Sigmoid colon (tissue), 6 donors: ENCODE measurements at regions not wholly inside any gene's neighbourhood (a gene's known extent, or its start where the extent isn't known, plus 50 kb on each side); places are given as distances from the start of the nearest gene placed in this dataset.

Experiments
- DNase-seq: peaks from one replicate; pipeline ENCODE4 v3.0.0-alpha.2; 2019
- H3K27ac ChIP-seq, 4 donors: fragments of 200-600 bp; sonication (generic); one replicate each; pipeline ENCODE4 v1.5.1; 2016 to 2019; ENCODE audit warnings: mild to moderate bottlenecking in 1 of 4
- H3K27me3 ChIP-seq, 3 donors: fragments of 200-600 bp; sonication (generic); one replicate each; pipeline ENCODE4 v1.5.1; 2019; ENCODE audit warnings: mild to moderate bottlenecking in 1 of 3
- H3K36me3 ChIP-seq, 4 donors: fragments of 200-600 bp; sonication (generic); one replicate each; pipeline ENCODE4 v1.5.1; 2016 to 2019
- H3K4me1 ChIP-seq, 4 donors: fragments of 200-600 bp; sonication (generic); one replicate each; pipeline ENCODE4 v1.5.1; 2017 to 2019
- H3K4me3 ChIP-seq, 4 donors: fragments of 200-600 bp; sonication (generic); one replicate each; pipeline ENCODE4 v1.5.1; 2017 to 2019; ENCODE audit warnings: mild to moderate bottlenecking in 2 of 4, moderate library complexity in 1 of 4
- H3K9me3 ChIP-seq, 4 donors: fragments of 200-600 bp in 3 of 4; sonication (generic) in 3 of 4; one replicate each; pipeline versions ENCODE4 v1.5.1 to v1.6.1; 2013 to 2019
- EP300 ChIP-seq, 4 donors: sonication (generic); formaldehyde crosslinking; IDR thresholded peaks; one replicate each; pipeline ENCODE4 v1.6.1; 2017; ENCODE audit warnings: antibody characterized with exemption in 4 of 4
- POLR2A ChIP-seq, 2 donors: fragments of 450-650 bp; IDR thresholded peaks; one replicate each; pipeline ENCODE4 v1.6.1; 2016; ENCODE audit warnings: antibody characterized with exemption in 2 of 2, mild to moderate bottlenecking in 2 of 2, moderate library complexity in 2 of 2
- POLR2AphosphoS5 ChIP-seq, 4 donors: sonication (generic); formaldehyde crosslinking; IDR thresholded peaks; one replicate each; pipeline ENCODE4 v1.6.1; 2017; ENCODE audit warnings: antibody characterized with exemption in 4 of 4
- WGBS, 2 donors: extraction: QIAGEN DNeasy Blood & Tissue Kit; methylation state at CpG; one replicate each; pipeline ENCODE4 v1.1.7; 2013; 5-methylcytosine and 5-hydroxymethylcytosine counted together
- intact Hi-C: fragments of 100-400 bp; cut with DNase I; formaldehyde crosslinking; loops from one replicate; pipeline ENCODE4 v1.15.1; 2023
- TF ChIP-seq, protein P1 (sequence below), 4 experiments: fragments of 450-650 bp in 3 of 4; fragments of 200-600 bp in 1 of 4; IDR thresholded peaks; one replicate each; pipeline ENCODE4 v1.5.1; 2016 to 2019; ENCODE audit warnings: antibody characterized with exemption in 4 of 4, mild to moderate bottlenecking in 3 of 4, moderate library complexity in 2 of 4
- donor health status: healthy with polysubstance abuse.
- donor health status: healthy.

GRCh38 chr1:175861626-175862367, 118.4 kb upstream of the TNR start:
- H3K4me3 ChIP-seq: no peak overlapping the region
- TF ChIP-seq POLR2A (IDR thresholded peaks at IDR 0.05) (no peak), POLR2AphosphoS5 (IDR thresholded peaks at IDR 0.05) (no peak), EP300 (IDR thresholded peaks at IDR 0.05) (no peak)
- TF ChIP-seq, protein P1, sequence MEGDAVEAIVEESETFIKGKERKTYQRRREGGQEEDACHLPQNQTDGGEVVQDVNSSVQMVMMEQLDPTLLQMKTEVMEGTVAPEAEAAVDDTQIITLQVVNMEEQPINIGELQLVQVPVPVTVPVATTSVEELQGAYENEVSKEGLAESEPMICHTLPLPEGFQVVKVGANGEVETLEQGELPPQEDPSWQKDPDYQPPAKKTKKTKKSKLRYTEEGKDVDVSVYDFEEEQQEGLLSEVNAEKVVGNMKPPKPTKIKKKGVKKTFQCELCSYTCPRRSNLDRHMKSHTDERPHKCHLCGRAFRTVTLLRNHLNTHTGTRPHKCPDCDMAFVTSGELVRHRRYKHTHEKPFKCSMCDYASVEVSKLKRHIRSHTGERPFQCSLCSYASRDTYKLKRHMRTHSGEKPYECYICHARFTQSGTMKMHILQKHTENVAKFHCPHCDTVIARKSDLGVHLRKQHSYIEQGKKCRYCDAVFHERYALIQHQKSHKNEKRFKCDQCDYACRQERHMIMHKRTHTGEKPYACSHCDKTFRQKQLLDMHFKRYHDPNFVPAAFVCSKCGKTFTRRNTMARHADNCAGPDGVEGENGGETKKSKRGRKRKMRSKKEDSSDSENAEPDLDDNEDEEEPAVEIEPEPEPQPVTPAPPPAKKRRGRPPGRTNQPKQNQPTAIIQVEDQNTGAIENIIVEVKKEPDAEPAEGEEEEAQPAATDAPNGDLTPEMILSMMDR (IDR thresholded peaks at IDR 0.05): no peak
- no peaks in the 10 kb centered on the region for H3K27me3 ChIP-seq
- no peak for DNase-seq
- H3K27ac ChIP-seq: no peak overlapping the region
- no peaks in the 10 kb centered on the region for H3K36me3 ChIP-seq
- peaks cover 0 to 23% (median 13%) of the 10 kb centered on the region in 4 donors for H3K4me1 ChIP-seq
- intact Hi-C loops: no loop called here
- WGBS, 2 donors: 21 to 63% methylated on average over 8 of the region's 8 CpGs
- no peaks in the 10 kb centered on the region for H3K9me3 ChIP-seq

GRCh38 chr1:175857756-175858155, 114.4 kb upstream of the TNR start:
- Histone ChIP-seq H3K4me1 (peaks cover 0 to 4% (median 0%) of the 10 kb centered on the region in 4 donors), H3K36me3 (no peaks in the 10 kb centered on the region), H3K9me3 (no peaks in the 10 kb centered on the region), H3K27me3 (no peaks in the 10 kb centered on the region), H3K4me3 (no peak overlapping the region), H3K27ac (no peak overlapping the region)
- TF ChIP-seq POLR2AphosphoS5 (IDR thresholded peaks at IDR 0.05) (no peak), EP300 (IDR thresholded peaks at IDR 0.05) (no peak), POLR2A (IDR thresholded peaks at IDR 0.05) (no peak)
- no peak for DNase-seq
- 66 to 68% methylated on average over 6 of the region's 6 CpGs for WGBS, 2 donors
- intact Hi-C loops: no loop called here

DNA sequence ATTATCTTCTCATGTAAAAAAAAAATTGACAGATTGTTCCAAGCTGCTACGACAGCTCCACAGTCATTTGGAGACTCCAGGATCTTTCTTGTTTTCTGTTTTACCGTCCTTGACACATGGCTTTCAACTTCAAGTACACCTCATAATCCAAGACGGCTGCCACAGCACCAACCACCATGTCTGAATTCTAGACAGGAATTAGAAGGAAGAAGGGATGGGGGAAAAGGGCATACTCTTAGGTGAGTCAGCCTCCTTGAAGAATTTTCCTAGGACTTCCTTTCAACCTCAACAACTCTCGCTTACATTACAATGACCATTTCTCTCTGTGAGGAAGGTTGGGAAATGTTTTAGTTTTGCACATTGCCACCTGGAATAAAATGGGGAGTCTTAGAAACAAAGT, 110.3 kb upstream of the TNR start:
- Histone ChIP-seq H3K9me3 (no peaks in the 10 kb centered on the region), H3K27me3 (no peaks in the 10 kb centered on the region), H3K27ac (no peak overlapping the region), H3K4me3 (no peak overlapping the region), H3K36me3 (no peaks in the 10 kb centered on the region), H3K4me1 (peaks cover 0 to 4% (median 0%) of the 10 kb centered on the region in 4 donors)
- no peak for DNase-seq
- intact Hi-C loops: no loop called here
- 91 to 95% methylated on average over 4 of the region's 4 CpGs for WGBS, 2 donors
- TF ChIP-seq POLR2AphosphoS5 (IDR thresholded peaks at IDR 0.05) (no peak), POLR2A (IDR thresholded peaks at IDR 0.05) (no peak), EP300 (IDR thresholded peaks at IDR 0.05) (no peak)
- TF ChIP-seq, protein P1 (IDR thresholded peaks at IDR 0.05): no peak

DNA sequence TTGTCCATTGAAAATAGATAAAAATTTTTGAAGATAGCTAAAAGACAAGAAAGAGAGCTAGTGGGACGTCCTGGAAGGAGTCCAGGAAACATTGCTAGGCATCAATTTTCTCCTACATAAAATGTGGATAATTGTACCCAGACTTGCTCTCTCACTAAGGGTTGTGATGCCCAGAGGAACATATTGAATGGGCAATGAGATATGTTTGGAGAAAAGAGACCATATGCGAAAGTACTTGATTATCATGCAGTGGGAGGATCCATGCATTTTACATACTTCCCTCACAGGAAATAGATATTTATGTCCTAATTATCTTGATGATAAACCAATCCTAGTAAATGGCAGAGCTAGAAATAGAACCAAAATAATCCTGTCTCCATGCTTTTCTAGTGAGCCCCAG, 108.4 kb upstream of the TNR start:
- no peaks in the 10 kb centered on the region for H3K9me3 ChIP-seq
- 90 to 95% methylated on average over 2 of the region's 2 CpGs for WGBS, 2 donors
- intact Hi-C loops: no loop called here

DNA sequence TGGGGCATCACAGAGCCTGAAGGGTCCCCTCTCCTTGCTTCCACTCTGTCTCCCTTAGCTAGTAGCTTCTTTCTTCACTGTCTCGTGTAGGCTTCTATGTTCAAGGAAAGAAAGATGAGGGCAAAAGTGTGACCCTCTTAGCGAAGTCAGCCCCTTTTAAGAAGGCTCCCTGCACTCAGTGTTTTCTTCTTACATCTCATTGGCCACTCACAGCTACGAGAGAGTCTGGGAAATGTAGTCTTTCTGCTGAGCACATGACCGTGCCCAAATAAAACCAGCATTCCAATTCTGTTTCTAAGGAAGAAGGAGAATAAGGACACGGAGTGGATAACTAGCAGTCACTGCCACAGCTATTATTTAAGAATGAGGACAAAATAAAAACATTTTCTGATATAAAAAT, 104.9 kb upstream of the TNR start:
- TF ChIP-seq, protein P1 (IDR thresholded peaks at IDR 0.05): no peak
- TF ChIP-seq EP300 (IDR thresholded peaks at IDR 0.05) (no peak), POLR2AphosphoS5 (IDR thresholded peaks at IDR 0.05) (no peak), POLR2A (IDR thresholded peaks at IDR 0.05) (no peak)
- intact Hi-C loops: no loop called here
- 78 to 87% methylated on average over 5 of the region's 5 CpGs for WGBS, 2 donors

More for the DNA sequence above, 108.4 kb upstream of the TNR start:
- H3K27me3 ChIP-seq: no peaks in the 10 kb centered on the region
- no peaks in the 10 kb centered on the region for H3K4me1 ChIP-seq
- H3K36me3 ChIP-seq: no peaks in the 10 kb centered on the region
- no peak for DNase-seq
- H3K4me3 ChIP-seq: no peak overlapping the region
- TF ChIP-seq POLR2A (IDR thresholded peaks at IDR 0.05) (no peak), POLR2AphosphoS5 (IDR thresholded peaks at IDR 0.05) (no peak), EP300 (IDR thresholded peaks at IDR 0.05) (no peak)
- TF ChIP-seq, protein P1 (IDR thresholded peaks at IDR 0.05): no peak
- H3K27ac ChIP-seq: no peak overlapping the region

More for the DNA sequence above, 104.9 kb upstream of the TNR start:
- H3K4me1 ChIP-seq: no peaks in the 10 kb centered on the region
- H3K4me3 ChIP-seq: no peak overlapping the region
- H3K36me3 ChIP-seq: no peaks in the 10 kb centered on the region
- no peaks in the 10 kb centered on the region for H3K27me3 ChIP-seq
- DNase-seq: no peak
- H3K9me3 ChIP-seq: no peaks in the 10 kb centered on the region
- no peak overlapping the region for H3K27ac ChIP-seq
